ENCODE measurements at regions not wholly inside any gene's neighbourhood (a gene's known extent, or its start where the extent isn't known, plus 50 kb on each side); places are given as distances from the start of the nearest gene placed in this dataset.

DNA sequence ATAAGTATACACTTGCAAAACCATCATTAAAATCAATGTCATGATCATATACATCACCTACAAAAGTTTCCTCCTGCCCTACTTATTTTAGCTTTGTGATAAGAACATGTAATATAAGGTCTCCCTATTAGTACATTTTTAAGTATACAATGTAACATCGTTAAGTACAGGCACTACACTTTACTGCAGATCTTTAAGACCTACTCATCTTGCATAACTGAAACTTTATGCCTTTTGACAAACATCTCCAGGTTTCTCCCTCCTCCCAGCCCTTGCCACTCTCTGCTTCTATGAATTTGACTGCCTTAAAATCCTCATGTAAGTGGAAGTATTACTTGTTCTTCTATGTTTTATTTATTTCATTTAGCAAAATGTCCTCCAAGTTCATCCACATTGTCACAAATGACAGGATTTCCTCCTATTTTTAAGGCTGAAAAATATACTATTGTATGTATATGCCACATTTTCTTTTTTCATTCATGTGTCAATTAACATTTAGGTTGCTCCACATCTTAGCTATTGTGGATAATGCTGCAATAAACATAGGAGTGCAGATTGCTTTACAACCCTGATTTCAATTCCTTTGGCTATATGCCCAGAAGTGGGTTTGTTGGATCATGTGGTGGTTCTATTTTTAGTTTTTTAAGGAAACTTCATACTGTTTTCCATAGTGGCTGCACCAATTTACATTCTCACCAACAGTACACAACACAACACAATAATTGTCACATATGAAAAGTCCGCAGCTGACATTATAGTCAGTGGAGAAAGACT, 471.1 kb upstream of the ANO3 start (continued):
- TF ChIP-seq, protein P1, sequence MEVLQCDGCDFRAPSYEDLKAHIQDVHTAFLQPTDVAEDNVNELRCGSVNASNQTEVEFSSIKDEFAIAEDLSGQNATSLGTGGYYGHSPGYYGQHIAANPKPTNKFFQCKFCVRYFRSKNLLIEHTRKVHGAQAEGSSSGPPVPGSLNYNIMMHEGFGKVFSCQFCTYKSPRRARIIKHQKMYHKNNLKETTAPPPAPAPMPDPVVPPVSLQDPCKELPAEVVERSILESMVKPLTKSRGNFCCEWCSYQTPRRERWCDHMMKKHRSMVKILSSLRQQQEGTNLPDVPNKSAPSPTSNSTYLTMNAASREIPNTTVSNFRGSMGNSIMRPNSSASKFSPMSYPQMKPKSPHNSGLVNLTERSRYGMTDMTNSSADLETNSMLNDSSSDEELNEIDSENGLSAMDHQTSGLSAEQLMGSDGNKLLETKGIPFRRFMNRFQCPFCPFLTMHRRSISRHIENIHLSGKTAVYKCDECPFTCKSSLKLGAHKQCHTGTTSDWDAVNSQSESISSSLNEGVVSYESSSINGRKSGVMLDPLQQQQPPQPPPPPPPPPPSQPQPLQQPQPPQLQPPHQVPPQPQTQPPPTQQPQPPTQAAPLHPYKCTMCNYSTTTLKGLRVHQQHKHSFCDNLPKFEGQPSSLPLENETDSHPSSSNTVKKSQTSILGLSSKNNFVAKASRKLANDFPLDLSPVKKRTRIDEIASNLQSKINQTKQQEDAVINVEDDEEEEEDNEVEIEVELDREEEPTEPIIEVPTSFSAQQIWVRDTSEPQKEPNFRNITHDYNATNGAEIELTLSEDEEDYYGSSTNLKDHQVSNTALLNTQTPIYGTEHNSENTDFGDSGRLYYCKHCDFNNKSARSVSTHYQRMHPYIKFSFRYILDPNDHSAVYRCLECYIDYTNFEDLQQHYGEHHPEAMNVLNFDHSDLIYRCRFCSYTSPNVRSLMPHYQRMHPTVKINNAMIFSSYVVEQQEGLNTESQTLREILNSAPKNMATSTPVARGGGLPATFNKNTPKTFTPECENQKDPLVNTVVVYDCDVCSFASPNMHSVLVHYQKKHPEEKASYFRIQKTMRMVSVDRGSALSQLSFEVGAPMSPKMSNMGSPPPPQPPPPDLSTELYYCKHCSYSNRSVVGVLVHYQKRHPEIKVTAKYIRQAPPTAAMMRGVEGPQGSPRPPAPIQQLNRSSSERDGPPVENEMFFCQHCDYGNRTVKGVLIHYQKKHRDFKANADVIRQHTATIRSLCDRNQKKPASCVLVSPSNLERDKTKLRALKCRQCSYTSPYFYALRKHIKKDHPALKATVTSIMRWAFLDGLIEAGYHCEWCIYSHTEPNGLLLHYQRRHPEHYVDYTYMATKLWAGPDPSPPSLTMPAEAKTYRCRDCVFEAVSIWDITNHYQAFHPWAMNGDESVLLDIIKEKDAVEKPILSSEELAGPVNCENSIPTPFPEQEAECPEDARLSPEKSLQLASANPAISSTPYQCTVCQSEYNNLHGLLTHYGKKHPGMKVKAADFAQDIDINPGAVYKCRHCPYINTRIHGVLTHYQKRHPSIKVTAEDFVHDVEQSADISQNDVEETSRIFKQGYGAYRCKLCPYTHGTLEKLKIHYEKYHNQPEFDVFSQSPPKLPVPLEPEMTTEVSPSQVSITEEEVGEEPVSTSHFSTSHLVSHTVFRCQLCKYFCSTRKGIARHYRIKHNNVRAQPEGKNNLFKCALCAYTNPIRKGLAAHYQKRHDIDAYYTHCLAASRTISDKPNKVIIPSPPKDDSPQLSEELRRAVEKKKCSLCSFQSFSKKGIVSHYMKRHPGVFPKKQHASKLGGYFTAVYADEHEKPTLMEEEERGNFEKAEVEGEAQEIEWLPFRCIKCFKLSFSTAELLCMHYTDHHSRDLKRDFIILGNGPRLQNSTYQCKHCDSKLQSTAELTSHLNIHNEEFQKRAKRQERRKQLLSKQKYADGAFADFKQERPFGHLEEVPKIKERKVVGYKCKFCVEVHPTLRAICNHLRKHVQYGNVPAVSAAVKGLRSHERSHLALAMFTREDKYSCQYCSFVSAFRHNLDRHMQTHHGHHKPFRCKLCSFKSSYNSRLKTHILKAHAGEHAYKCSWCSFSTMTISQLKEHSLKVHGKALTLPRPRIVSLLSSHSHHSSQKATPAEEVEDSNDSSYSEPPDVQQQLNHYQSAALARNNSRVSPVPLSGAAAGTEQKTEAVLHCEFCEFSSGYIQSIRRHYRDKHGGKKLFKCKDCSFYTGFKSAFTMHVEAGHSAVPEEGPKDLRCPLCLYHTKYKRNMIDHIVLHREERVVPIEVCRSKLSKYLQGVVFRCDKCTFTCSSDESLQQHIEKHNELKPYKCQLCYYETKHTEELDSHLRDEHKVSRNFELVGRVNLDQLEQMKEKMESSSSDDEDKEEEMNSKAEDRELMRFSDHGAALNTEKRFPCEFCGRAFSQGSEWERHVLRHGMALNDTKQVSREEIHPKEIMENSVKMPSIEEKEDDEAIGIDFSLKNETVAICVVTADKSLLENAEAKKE (CRISPR knock-in tag; IDR thresholded peaks at IDR 0.05): no peak
- TF ChIP-seq, protein P2, sequence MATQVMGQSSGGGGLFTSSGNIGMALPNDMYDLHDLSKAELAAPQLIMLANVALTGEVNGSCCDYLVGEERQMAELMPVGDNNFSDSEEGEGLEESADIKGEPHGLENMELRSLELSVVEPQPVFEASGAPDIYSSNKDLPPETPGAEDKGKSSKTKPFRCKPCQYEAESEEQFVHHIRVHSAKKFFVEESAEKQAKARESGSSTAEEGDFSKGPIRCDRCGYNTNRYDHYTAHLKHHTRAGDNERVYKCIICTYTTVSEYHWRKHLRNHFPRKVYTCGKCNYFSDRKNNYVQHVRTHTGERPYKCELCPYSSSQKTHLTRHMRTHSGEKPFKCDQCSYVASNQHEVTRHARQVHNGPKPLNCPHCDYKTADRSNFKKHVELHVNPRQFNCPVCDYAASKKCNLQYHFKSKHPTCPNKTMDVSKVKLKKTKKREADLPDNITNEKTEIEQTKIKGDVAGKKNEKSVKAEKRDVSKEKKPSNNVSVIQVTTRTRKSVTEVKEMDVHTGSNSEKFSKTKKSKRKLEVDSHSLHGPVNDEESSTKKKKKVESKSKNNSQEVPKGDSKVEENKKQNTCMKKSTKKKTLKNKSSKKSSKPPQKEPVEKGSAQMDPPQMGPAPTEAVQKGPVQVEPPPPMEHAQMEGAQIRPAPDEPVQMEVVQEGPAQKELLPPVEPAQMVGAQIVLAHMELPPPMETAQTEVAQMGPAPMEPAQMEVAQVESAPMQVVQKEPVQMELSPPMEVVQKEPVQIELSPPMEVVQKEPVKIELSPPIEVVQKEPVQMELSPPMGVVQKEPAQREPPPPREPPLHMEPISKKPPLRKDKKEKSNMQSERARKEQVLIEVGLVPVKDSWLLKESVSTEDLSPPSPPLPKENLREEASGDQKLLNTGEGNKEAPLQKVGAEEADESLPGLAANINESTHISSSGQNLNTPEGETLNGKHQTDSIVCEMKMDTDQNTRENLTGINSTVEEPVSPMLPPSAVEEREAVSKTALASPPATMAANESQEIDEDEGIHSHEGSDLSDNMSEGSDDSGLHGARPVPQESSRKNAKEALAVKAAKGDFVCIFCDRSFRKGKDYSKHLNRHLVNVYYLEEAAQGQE (IDR thresholded peaks at IDR 0.05; ENCODE audit: unreplicated experiment): no peak

DNA sequence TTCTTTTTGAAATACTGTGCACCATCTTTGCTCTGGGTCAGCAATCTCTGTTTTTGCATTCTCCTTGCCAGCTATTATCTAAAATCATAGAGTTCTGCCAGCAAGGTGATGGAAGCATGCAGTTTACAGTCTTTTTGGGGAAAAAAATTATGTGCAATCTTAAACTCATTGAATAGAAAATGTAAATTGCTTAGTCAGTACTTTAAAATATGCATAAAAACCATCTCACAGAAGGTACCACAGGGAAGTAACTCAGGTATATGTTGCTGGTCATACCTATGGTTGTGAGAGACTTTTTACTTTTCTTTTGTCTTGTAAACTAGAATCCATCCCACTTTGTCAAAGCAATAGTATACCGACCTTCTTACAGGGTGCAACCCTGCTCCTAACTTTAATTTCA, 469.8 kb upstream of the ANO3 start:
- Mint-ChIP-seq H3K4me3 (no peak overlapping the region), H3K27me3 (ENCODE audit: insufficient read depth, low read depth, poor library complexity) (no peaks in the 10 kb centered on the region), H3K36me3 (ENCODE audit: low read depth) (no peaks in the 10 kb centered on the region), H3K9me3 (no peaks in the 10 kb centered on the region), H3K4me1 (peaks cover 5% of the 10 kb centered on the region; the same call in 2 of the 3 replicates), H3K27ac (no peak overlapping the region)
- Histone ChIP-seq H3K27me3 (ENCODE audit: insufficient read depth) (no peaks in the 10 kb centered on the region), H3K36me3 (ENCODE audit: insufficient read depth) (no peaks in the 10 kb centered on the region), H3F3A (replicated peaks; ENCODE audit: low read depth) (no peaks in the 10 kb centered on the region), H3K79me2 (replicated peaks; ENCODE audit: insufficient read depth) (no peaks in the 10 kb centered on the region), H3K4me1 (ENCODE audit: insufficient read depth) (no peaks in the 10 kb centered on the region), H4K20me1 (replicated peaks; ENCODE audit: insufficient read depth) (no peaks in the 10 kb centered on the region), H2AFZ (no peak overlapping the region), H3K4me3 (no peak overlapping the region), H3K27ac (ENCODE audit: low read depth) (no peak overlapping the region), H3K4me2 (no peak overlapping the region), H3K9me2 (ENCODE audit: insufficient read depth) (no peaks in the 10 kb centered on the region)
- no peak for DNase-seq (ENCODE audit: low spot score)
- ATAC-seq: no peak
- TF ChIP-seq ZNF331 (CRISPR knock-in tag; IDR thresholded peaks at IDR 0.05; ENCODE audit: low read depth) (no peak), ZNF114 (CRISPR knock-in tag; IDR thresholded peaks at IDR 0.05) (no peak), EZH2 (IDR thresholded peaks at IDR 0.05; ENCODE audit: low read depth, unreplicated experiment) (no peak), NANOG (IDR thresholded peaks at IDR 0.05; ENCODE audit: borderline replicate concordance) (no peak)
- TF ChIP-seq, protein P2 (IDR thresholded peaks at IDR 0.05; ENCODE audit: unreplicated experiment): no peak
- TF ChIP-seq, protein P3, sequence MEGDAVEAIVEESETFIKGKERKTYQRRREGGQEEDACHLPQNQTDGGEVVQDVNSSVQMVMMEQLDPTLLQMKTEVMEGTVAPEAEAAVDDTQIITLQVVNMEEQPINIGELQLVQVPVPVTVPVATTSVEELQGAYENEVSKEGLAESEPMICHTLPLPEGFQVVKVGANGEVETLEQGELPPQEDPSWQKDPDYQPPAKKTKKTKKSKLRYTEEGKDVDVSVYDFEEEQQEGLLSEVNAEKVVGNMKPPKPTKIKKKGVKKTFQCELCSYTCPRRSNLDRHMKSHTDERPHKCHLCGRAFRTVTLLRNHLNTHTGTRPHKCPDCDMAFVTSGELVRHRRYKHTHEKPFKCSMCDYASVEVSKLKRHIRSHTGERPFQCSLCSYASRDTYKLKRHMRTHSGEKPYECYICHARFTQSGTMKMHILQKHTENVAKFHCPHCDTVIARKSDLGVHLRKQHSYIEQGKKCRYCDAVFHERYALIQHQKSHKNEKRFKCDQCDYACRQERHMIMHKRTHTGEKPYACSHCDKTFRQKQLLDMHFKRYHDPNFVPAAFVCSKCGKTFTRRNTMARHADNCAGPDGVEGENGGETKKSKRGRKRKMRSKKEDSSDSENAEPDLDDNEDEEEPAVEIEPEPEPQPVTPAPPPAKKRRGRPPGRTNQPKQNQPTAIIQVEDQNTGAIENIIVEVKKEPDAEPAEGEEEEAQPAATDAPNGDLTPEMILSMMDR (conservative IDR thresholded peaks at IDR 0.05; ENCODE audit: low read depth in 2 of 2): no peak

Measured in GM23338 (cell line).